Breast epithelium (tissue), 3 donors: ENCODE measurements at regions not wholly inside any gene's neighbourhood (a gene's known extent, or its start where the extent isn't known, plus 50 kb on each side); places are given as distances from the start of the nearest gene placed in this dataset.

Experiments used
- CTCF ChIP-seq, 3 donors: fragments of 450-650 bp; IDR thresholded peaks; one replicate each; pipeline ENCODE4 v1.5.1; 2016 to 2017; ENCODE audit warnings: antibody characterized with exemption in 3 of 3, mild to moderate bottlenecking in 3 of 3, moderate library complexity in 3 of 3
- POLR2A ChIP-seq: fragments of 450-650 bp; IDR thresholded peaks from one replicate; pipeline ENCODE4 v1.6.1; 2016; ENCODE audit warnings: antibody characterized with exemption, mild to moderate bottlenecking, moderate library complexity
- POLR2AphosphoS5 ChIP-seq, 3 donors: sonication (generic); formaldehyde crosslinking; IDR thresholded peaks; one replicate each; pipeline ENCODE4 v1.6.1; 2017; ENCODE audit warnings: antibody characterized with exemption in 3 of 3

GRCh38 chr12:113589437-113589836, 117.8 kb upstream of the LHX5 start:
- TF ChIP-seq POLR2AphosphoS5 (IDR thresholded peaks at IDR 0.05) (no peak), CTCF (IDR thresholded peaks at IDR 0.05) (no peak), POLR2A (no peak)
